Karpas-422 (cell line): ENCODE measurements at regions not wholly inside any gene's neighbourhood (a gene's known extent, or its start where the extent isn't known, plus 50 kb on each side); places are given as distances from the start of the nearest gene placed in this dataset. TPM values are rescaled to one million over a fixed set of nuclear protein-coding genes. Genes with fewer than 3 reads are reported as not detected.

ENCODE experiments used
- DNase-seq: peaks from one replicate; pipeline ENCODE4 v3.0.0-alpha.2; 2015
- H2AFZ ChIP-seq: fragments of 200-600 bp; sonication (generic); 2 replicates; pipeline ENCODE4 v1.6.1; 2014; ENCODE audit warnings: antibody characterized with exemption, low read length, mixed read lengths
- H3K27ac ChIP-seq: fragments of 200-600 bp; sonication (generic); 2 replicates; pipeline ENCODE4 v1.5.1; 2014; ENCODE audit warnings: mild to moderate bottlenecking, low read length, moderate library complexity
- H3K27me3 ChIP-seq: fragments of 200-600 bp; sonication (generic); 2 replicates; pipeline ENCODE4 v1.6.1; 2014; ENCODE audit warnings: low read length, mixed read lengths
- H3K36me3 ChIP-seq: fragments of 200-600 bp; sonication (generic); 2 replicates; pipeline ENCODE4 v1.6.1; 2014; ENCODE audit warnings: low read length, mixed read lengths; ENCODE audit not compliant: insufficient read depth
- H3K4me1 ChIP-seq: fragments of 200-600 bp; sonication (generic); 2 replicates; pipeline ENCODE4 v1.6.1; 2014; ENCODE audit warnings: mild to moderate bottlenecking, low read length, mixed read lengths
- H3K4me2 ChIP-seq: fragments of 200-600 bp; sonication (generic); 2 replicates; pipeline ENCODE4 v1.6.1; 2014; ENCODE audit warnings: low read length, low read depth, mild to moderate bottlenecking; ENCODE audit not compliant: poor library complexity, severe bottlenecking
- H3K4me3 ChIP-seq: fragments of 200-600 bp; sonication (generic); 2 replicates; pipeline ENCODE4 v1.5.1; 2014; ENCODE audit warnings: mild to moderate bottlenecking, antibody characterized with exemption, low read length, mixed read lengths
- H3K79me2 ChIP-seq: fragments of 200-600 bp; sonication (generic); 2 replicates; pipeline ENCODE4 v1.6.1; 2014; ENCODE audit warnings: mild to moderate bottlenecking, low read length, mixed read lengths
- H3K9ac ChIP-seq: fragments of 200-600 bp; sonication (generic); 2 replicates; pipeline ENCODE4 v1.6.0; 2014; ENCODE audit warnings: low read length
- H3K9me2 ChIP-seq: fragments of 200-600 bp; sonication (generic), shearing (Covaris generic); replicated peaks from 2 replicates; pipeline ENCODE4 v1.6.0; 2014; ENCODE audit warnings: mild to moderate bottlenecking, low read length, moderate library complexity; ENCODE audit not compliant: insufficient read depth
- H3K9me3 ChIP-seq: fragments of 300-700, 200-600 bp; sonication (generic); 2 replicates; pipeline ENCODE4 v1.6.1; 2014; ENCODE audit warnings: low read length, mixed read lengths
- H4K20me1 ChIP-seq: fragments of 200-600 bp; sonication (generic); 2 replicates; pipeline ENCODE4 v1.6.1; 2014; ENCODE audit warnings: mild to moderate bottlenecking, antibody characterized with exemption, low read length, low read depth; ENCODE audit not compliant: insufficient read depth
- small RNA-seq: library from RNA; depleted of rRNA; stranded (forward); fragments of <200 nt; gene quantifications from one replicate; pipeline ENCODE3, GENCODE V24; 2014

DNA sequence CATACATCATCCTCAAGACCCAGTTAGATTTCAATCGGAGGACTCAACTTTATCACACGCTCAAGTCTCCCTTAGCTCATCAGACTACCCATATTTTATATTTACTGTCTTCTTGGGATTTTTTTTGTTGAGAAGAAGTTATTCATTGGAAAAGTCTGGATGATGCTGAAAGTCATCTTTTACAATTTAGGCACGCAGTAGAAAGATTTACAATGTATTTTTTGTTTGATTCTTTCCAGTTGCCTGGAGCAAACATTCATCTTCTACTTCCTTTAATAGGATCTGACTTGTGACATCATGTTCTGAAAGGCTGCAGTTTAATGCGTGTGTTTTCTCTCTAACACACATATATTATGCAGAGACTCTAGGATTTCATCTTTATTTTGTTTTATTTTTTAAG, 235.7 kb downstream of the DOK5 start:
- no peak overlapping the region for H3K27ac ChIP-seq
- H3K9me3 ChIP-seq: peaks cover 23% of the 10 kb centered on the region
- no peaks in the 10 kb centered on the region for H3K79me2 ChIP-seq
- no peaks in the 10 kb centered on the region for H3K27me3 ChIP-seq
- DNase-seq: no peak
- H3K9me2 ChIP-seq: no peaks in the 10 kb centered on the region
- H3K9ac ChIP-seq: no peak overlapping the region
- no peak overlapping the region for H2AFZ ChIP-seq
- no peak overlapping the region for H3K4me2 ChIP-seq
- no peaks in the 10 kb centered on the region for H4K20me1 ChIP-seq
- no peak overlapping the region for H3K4me3 ChIP-seq
- H3K36me3 ChIP-seq: no peaks in the 10 kb centered on the region
- no peaks in the 10 kb centered on the region for H3K4me1 ChIP-seq

DNA sequence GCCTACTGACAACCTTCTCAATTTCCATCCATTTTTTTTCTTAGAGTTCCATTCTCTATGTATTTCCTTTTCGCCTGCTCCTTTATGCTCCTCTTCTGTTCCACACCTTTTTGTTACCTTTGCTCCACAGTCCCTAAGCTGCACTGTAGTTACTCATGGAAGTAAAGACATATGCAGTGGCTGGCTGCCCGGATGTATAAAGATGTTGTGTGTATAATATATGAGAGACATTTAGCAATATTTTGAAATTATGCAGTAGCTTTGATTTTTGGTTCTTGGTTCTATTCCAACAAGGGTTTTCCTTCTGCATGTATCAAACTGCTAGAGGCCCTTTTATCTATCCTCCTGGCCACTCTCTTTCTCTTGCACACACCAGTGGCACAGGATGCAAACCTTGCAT, 234.9 kb downstream of the DOK5 start:
- Histone ChIP-seq H2AFZ (no peak overlapping the region), H4K20me1 (no peaks in the 10 kb centered on the region), H3K9me3 (peaks cover 19% of the 10 kb centered on the region), H3K36me3 (no peaks in the 10 kb centered on the region), H3K4me1 (no peaks in the 10 kb centered on the region), H3K9ac (no peak overlapping the region), H3K79me2 (no peaks in the 10 kb centered on the region), H3K27ac (no peak overlapping the region), H3K27me3 (no peaks in the 10 kb centered on the region), H3K4me2 (no peak overlapping the region), H3K9me2 (no peaks in the 10 kb centered on the region), H3K4me3 (no peak overlapping the region)
- DNase-seq: no peak

- Histone ChIP-seq H3K4me2 (no peak overlapping the region), H3K36me3 (no peaks in the 10 kb centered on the region), H3K27ac (no peak overlapping the region), H3K9ac (no peak overlapping the region), H2AFZ (no peak overlapping the region), H3K4me3 (no peak overlapping the region), H3K9me2 (no peaks in the 10 kb centered on the region), H3K4me1 (no peaks in the 10 kb centered on the region), H3K79me2 (no peaks in the 10 kb centered on the region), H4K20me1 (no peaks in the 10 kb centered on the region), H3K9me3 (peaks cover 18% of the 10 kb centered on the region), H3K27me3 (no peaks in the 10 kb centered on the region)
- no peak for DNase-seq
Measured at GRCh38 chr20:54708229-54708628, 232.8 kb downstream of the DOK5 start.

GRCh38 chr20:54707801-54708200, 232.4 kb downstream of the DOK5 start:
- no peak overlapping the region for H3K9ac ChIP-seq
- no peaks in the 10 kb centered on the region for H4K20me1 ChIP-seq

GRCh38 chr20:54706581-54706980, 231.2 kb downstream of the DOK5 start:
- no peaks in the 10 kb centered on the region for H3K27me3 ChIP-seq
- no peak overlapping the region for H3K27ac ChIP-seq
- H2AFZ ChIP-seq: no peak overlapping the region
- H3K4me1 ChIP-seq: no peaks in the 10 kb centered on the region
- H3K79me2 ChIP-seq: no peaks in the 10 kb centered on the region
- H3K9ac ChIP-seq: no peak overlapping the region
- H3K9me2 ChIP-seq: no peaks in the 10 kb centered on the region
- H4K20me1 ChIP-seq: no peaks in the 10 kb centered on the region
- H3K4me2 ChIP-seq: no peak overlapping the region
- no peaks in the 10 kb centered on the region for H3K36me3 ChIP-seq
- H3K4me3 ChIP-seq: no peak overlapping the region
- peaks cover 13% of the 10 kb centered on the region for H3K9me3 ChIP-seq
- no peak for DNase-seq

More at GRCh38 chr20:54707801-54708200, 232.4 kb downstream of the DOK5 start:
- no peak for DNase-seq
- no peak overlapping the region for H3K4me3 ChIP-seq
- no peaks in the 10 kb centered on the region for H3K4me1 ChIP-seq
- H3K79me2 ChIP-seq: no peaks in the 10 kb centered on the region
- peaks cover 18% of the 10 kb centered on the region for H3K9me3 ChIP-seq
- H2AFZ ChIP-seq: no peak overlapping the region
- H3K4me2 ChIP-seq: no peak overlapping the region
- no peaks in the 10 kb centered on the region for H3K27me3 ChIP-seq
- H3K36me3 ChIP-seq: no peaks in the 10 kb centered on the region
- no peak overlapping the region for H3K27ac ChIP-seq
- no peaks in the 10 kb centered on the region for H3K9me2 ChIP-seq

GRCh38 chr20:54704032-54704635, 228.7 kb downstream of the DOK5 start:
- Histone ChIP-seq H3K4me1 (no peaks in the 10 kb centered on the region), H3K4me3 (no peak overlapping the region), H3K9ac (no peak overlapping the region), H3K4me2 (no peak overlapping the region), H3K27me3 (no peaks in the 10 kb centered on the region), H3K9me2 (no peaks in the 10 kb centered on the region), H3K79me2 (no peaks in the 10 kb centered on the region), H3K9me3 (peaks cover 11% of the 10 kb centered on the region), H2AFZ (no peak overlapping the region), H4K20me1 (no peaks in the 10 kb centered on the region), H3K36me3 (no peaks in the 10 kb centered on the region), H3K27ac (no peak overlapping the region)
- no peak for DNase-seq

Small RNA genes in the stretch of these regions (small RNA-seq; reads per million reads assigned to genes)
- gene RNU4ATAC7P: not detected
